Mesothelial cell of epicardium (in vitro differentiated cells): ENCODE measurements at regions not wholly inside any gene's neighbourhood (a gene's known extent, or its start where the extent isn't known, plus 50 kb on each side); places are given as distances from the start of the nearest gene placed in this dataset.

Experiments used
- DNase-seq, 2 experiments: peaks; one replicate each; pipeline ENCODE4 v3.0.0; 2021; ENCODE audit warnings: low spot score in 2 of 2; ENCODE audit not compliant: unreplicated experiment in 2 of 2
- H3K27ac Mint-ChIP-seq: 2 replicates; pipeline ENCODE4 v1.8.0; 2021; ENCODE audit warnings: mixed read lengths
- H3K27me3 Mint-ChIP-seq: 2 replicates; pipeline ENCODE4 v1.8.0; 2021; ENCODE audit warnings: low read depth, mixed read lengths
- H3K36me3 Mint-ChIP-seq: 2 replicates; pipeline ENCODE4 v1.8.0; 2021; ENCODE audit warnings: mixed read lengths
- H3K4me1 Mint-ChIP-seq: 2 replicates; pipeline ENCODE4 v1.8.0; 2021; ENCODE audit warnings: mixed read lengths
- H3K4me3 Mint-ChIP-seq: 2 replicates; pipeline ENCODE4 v1.8.0; 2021; ENCODE audit warnings: mild to moderate bottlenecking, moderate library complexity, mixed read lengths
- H3K9me3 Mint-ChIP-seq: 2 replicates; pipeline ENCODE4 v1.8.0; 2021; ENCODE audit warnings: mixed read lengths
- TF ChIP-seq, protein P1 (sequence below): fragments of 200-600 bp; sonication (generic); IDR thresholded peaks from one replicate; pipeline ENCODE4 v1.5.0; 2021; ENCODE audit warnings: antibody characterized with exemption; ENCODE audit not compliant: unreplicated experiment

DNA sequence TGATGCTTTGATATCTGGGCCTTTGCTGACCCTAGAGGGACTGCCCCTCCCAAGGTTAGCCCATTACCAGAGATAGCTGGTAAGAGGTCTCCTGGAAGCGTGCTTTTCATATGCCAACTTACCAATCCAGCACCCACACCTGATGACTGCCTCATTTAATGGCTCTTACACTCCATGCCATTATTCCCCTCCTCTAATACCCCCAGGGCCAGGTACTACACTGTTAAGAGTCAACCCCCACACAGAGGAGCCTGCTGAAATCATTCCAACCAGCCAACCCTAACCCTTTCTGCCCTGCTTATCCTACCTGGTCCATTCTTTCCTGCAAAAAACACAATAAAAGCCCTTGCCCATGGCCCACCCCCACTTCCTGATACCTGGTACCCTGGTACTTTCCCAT is 736.8 kb upstream of the SLC35B3 start:
- Mint-ChIP-seq H3K27ac (no peak overlapping the region), H3K36me3 (no peaks in the 10 kb centered on the region), H3K27me3 (no peaks in the 10 kb centered on the region), H3K4me1 (no peaks in the 10 kb centered on the region), H3K9me3 (peaks cover 11% of the 10 kb centered on the region), H3K4me3 (no peak overlapping the region)
- TF ChIP-seq, protein P1, sequence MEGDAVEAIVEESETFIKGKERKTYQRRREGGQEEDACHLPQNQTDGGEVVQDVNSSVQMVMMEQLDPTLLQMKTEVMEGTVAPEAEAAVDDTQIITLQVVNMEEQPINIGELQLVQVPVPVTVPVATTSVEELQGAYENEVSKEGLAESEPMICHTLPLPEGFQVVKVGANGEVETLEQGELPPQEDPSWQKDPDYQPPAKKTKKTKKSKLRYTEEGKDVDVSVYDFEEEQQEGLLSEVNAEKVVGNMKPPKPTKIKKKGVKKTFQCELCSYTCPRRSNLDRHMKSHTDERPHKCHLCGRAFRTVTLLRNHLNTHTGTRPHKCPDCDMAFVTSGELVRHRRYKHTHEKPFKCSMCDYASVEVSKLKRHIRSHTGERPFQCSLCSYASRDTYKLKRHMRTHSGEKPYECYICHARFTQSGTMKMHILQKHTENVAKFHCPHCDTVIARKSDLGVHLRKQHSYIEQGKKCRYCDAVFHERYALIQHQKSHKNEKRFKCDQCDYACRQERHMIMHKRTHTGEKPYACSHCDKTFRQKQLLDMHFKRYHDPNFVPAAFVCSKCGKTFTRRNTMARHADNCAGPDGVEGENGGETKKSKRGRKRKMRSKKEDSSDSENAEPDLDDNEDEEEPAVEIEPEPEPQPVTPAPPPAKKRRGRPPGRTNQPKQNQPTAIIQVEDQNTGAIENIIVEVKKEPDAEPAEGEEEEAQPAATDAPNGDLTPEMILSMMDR = no peak
- no peak for DNase-seq

DNA sequence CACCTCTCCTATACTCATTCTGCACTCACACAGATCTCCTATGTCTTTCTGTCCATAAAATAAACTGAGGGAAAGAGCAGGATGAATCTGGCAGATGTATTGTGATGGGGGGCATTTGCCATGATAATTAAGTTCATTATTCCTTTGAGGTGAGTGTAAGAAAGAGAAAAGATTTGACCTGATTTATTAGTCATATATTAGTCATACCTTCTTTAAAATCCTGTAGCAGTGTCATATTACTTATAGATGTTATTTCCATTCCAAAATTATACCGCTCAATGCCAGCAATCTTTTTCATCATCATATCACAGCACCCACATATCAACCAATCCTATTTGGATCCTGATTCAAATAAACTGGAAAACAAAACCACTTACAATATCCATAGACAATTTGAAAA is 733.3 kb upstream of the SLC35B3 start:
- no peak for DNase-seq
- peaks cover 25% of the 10 kb centered on the region for H3K9me3 Mint-ChIP-seq
- no peaks in the 10 kb centered on the region for H3K4me1 Mint-ChIP-seq
- TF ChIP-seq, protein P1 = no peak
- no peak overlapping the region for H3K4me3 Mint-ChIP-seq
- no peak overlapping the region for H3K27ac Mint-ChIP-seq
- H3K36me3 Mint-ChIP-seq = peaks cover 1% of the 10 kb centered on the region
- H3K27me3 Mint-ChIP-seq = peaks cover 2% of the 10 kb centered on the region

DNA sequence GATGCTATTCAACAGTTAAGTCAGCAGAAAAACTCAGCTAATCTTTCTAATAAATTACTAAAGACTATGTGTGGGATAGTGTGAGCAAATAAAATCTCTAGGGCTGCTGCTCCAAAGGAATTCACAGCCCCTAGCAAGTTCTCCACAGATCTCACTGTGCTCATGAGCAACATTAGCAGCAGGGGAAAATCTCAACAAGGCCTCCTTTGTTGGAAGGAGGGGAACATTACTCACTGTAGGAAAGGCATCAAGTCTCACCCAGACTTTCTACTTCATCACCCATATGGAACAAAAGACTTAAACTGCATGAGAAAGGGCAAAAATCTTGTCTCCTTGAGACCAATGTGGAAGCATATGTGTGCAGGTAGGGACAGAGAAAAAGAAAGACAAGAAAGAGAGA is 726.4 kb upstream of the SLC35B3 start:
- no peaks in the 10 kb centered on the region for H3K4me1 Mint-ChIP-seq
- H3K9me3 Mint-ChIP-seq = peaks cover 62% of the 10 kb centered on the region
- TF ChIP-seq, protein P1 = no peak
- peaks cover 8% of the 10 kb centered on the region for H3K36me3 Mint-ChIP-seq
- DNase-seq = no peak
- H3K27ac Mint-ChIP-seq = no peak overlapping the region
- no peak overlapping the region for H3K4me3 Mint-ChIP-seq
- peaks cover under 1% of the 10 kb centered on the region for H3K27me3 Mint-ChIP-seq

DNA sequence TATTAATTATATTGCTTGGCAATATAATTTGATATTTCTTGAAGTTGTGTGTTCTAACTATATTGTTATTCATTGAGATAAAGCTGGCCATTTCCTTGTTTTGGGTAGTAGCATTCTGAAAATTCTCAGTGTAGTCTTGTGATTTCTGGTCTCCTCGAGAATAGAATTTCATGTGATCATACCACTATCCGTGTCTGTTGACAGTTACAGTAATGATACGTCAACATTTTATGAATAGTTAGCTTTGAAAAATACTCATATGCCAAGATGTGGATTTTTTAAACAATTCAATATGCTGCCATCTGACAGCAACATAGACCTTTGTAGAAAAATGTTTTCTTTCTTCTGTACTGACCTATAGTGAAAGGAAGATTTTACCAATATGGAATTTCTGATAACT is 723.7 kb upstream of the SLC35B3 start:
- Mint-ChIP-seq H3K4me1 (no peaks in the 10 kb centered on the region), H3K36me3 (peaks cover 7% of the 10 kb centered on the region), H3K27me3 (no peaks in the 10 kb centered on the region), H3K9me3 (peaks cover 46% of the 10 kb centered on the region), H3K4me3 (no peak overlapping the region), H3K27ac (no peak overlapping the region)
- DNase-seq = no peak
- TF ChIP-seq, protein P1 = no peak

DNA sequence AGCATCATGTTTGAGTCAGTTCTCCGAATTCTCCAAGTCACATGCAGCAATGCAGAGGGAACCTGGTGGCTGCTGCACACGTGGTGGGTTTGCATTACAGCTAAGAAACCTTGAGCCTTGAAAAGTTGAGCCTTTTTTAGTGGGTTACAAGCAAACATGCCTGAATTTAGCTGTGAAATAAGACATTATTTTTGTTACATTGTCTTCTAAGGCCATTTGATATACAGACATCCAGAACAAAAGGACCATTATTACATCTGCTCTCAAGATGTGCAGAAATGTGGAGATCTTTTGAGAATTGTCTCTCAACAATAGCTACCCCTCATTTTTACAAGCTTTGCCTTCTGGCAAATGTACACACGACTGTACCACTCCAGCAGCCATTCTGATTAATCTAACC is 720.5 kb upstream of the SLC35B3 start:
- H3K27me3 Mint-ChIP-seq = no peaks in the 10 kb centered on the region
- no peak overlapping the region for H3K4me3 Mint-ChIP-seq
- H3K9me3 Mint-ChIP-seq = peaks cover 32% of the 10 kb centered on the region
- H3K27ac Mint-ChIP-seq = no peak overlapping the region
- no peak for DNase-seq
- TF ChIP-seq, protein P1 = no peak
- no peaks in the 10 kb centered on the region for H3K36me3 Mint-ChIP-seq
- no peaks in the 10 kb centered on the region for H3K4me1 Mint-ChIP-seq

DNA sequence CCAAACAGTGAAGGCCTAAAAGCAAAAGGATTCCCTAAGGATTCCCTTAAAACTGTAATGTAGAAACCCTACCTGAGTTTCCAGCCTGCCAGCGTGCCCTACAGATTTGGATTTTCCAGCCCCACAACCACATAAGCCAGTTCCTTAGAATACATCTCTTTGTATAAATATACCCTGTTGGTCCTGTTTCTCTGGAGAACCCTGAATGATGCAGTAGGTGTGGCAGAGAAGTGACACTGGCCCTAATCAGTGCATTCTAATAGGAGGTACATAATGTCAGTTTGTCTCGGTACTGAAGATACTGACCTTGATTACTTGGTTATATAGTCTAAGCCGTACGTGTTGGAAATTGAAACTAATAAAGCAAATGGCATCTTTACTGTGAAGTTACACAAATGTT is 707.8 kb upstream of the SLC35B3 start:
- Mint-ChIP-seq H3K27ac (no peak overlapping the region), H3K9me3 (peaks cover 16% of the 10 kb centered on the region), H3K36me3 (no peaks in the 10 kb centered on the region), H3K4me3 (no peak overlapping the region), H3K27me3 (no peaks in the 10 kb centered on the region), H3K4me1 (peaks cover 12% of the 10 kb centered on the region)
- DNase-seq = no peak
- TF ChIP-seq, protein P1 = no peak
